Subcutaneous abdominal adipose tissue (tissue), 5 donors: ENCODE measurements at regions not wholly inside any gene's neighbourhood (a gene's known extent, or its start where the extent isn't known, plus 50 kb on each side); places are given as distances from the start of the nearest gene placed in this dataset.

Experiments used
- H3K27ac ChIP-seq: one replicate; pipeline ENCODE4 v1.7.0; 2013; ENCODE audit warnings: low read depth, mild to moderate bottlenecking, inconsistent platforms, low read length, moderate library complexity
- H3K27me3 ChIP-seq, 5 donors: one replicate each; pipeline ENCODE4 v1.7.0; 2013; ENCODE audit warnings: low read length in 5 of 5, inconsistent platforms in 1 of 5; ENCODE audit not compliant: control insufficient read depth in 5 of 5, insufficient read depth in 4 of 5
- H3K36me3 ChIP-seq, 5 donors: one replicate each; pipeline ENCODE4 v1.7.0; 2013; ENCODE audit warnings: low read length in 5 of 5; ENCODE audit not compliant: control insufficient read depth in 5 of 5, insufficient read depth in 5 of 5
- H3K4me1 ChIP-seq, 5 donors: one replicate each; pipeline ENCODE4 v1.7.0; 2013; ENCODE audit warnings: low read length in 5 of 5, mild to moderate bottlenecking in 3 of 5, moderate library complexity in 1 of 5; ENCODE audit not compliant: control insufficient read depth in 5 of 5, insufficient read depth in 5 of 5
- H3K4me3 ChIP-seq, 5 donors: one replicate each; pipeline ENCODE4 v1.7.0; 2013; ENCODE audit warnings: low read length in 5 of 5, low read depth in 1 of 5
- H3K9ac ChIP-seq, 5 donors: one replicate each; pipeline ENCODE4 v1.7.0; 2013; ENCODE audit warnings: low read length in 5 of 5, mild to moderate bottlenecking in 4 of 5, moderate library complexity in 3 of 5
- H3K9me3 ChIP-seq, 5 donors: one replicate each; pipeline ENCODE4 v1.7.0; 2013; ENCODE audit warnings: low read length in 5 of 5; ENCODE audit not compliant: control insufficient read depth in 5 of 5
- donor health status: healthy.
- donor health status: healthy.
- donor health status: healthy.
- donor health status: healthy.
- donor health status: healthy.

- H3K4me3 ChIP-seq, result no peak overlapping the region
- H3K9me3 ChIP-seq, result peaks cover 0 to 7% (median 0%) of the 10 kb centered on the region in 5 donors
- H3K9ac ChIP-seq, result no peak overlapping the region
- H3K36me3 ChIP-seq, result no peaks in the 10 kb centered on the region
- H3K27me3 ChIP-seq, result peaks cover 0 to 12% (median 3%) of the 10 kb centered on the region in 5 donors
- H3K4me1 ChIP-seq, result peaks cover 0 to 6% (median 0%) of the 10 kb centered on the region in 5 donors
- H3K27ac ChIP-seq, result no peak overlapping the region
These were observed 207.7 kb upstream of the GJB5 start for GRCh38 chr1:34547046-34547674.

GRCh38 chr1:34549199-34549598, 205.6 kb upstream of the GJB5 start:
- H3K9ac ChIP-seq, result no peak overlapping the region
- H3K36me3 ChIP-seq, result no peaks in the 10 kb centered on the region
- H3K27me3 ChIP-seq, result peaks cover 0 to 12% (median 3%) of the 10 kb centered on the region in 5 donors
- no peak overlapping the region for H3K27ac ChIP-seq
- H3K9me3 ChIP-seq, result peaks cover 0 to 7% (median 0%) of the 10 kb centered on the region in 5 donors
- peaks cover 0 to 6% (median 0%) of the 10 kb centered on the region in 5 donors for H3K4me1 ChIP-seq
- no peak overlapping the region for H3K4me3 ChIP-seq

- Histone ChIP-seq H3K9ac (no peak overlapping the region), H3K4me1 (no peaks in the 10 kb centered on the region), H3K36me3 (no peaks in the 10 kb centered on the region), H3K27ac (no peak overlapping the region), H3K9me3 (no peaks in the 10 kb centered on the region), H3K4me3 (no peak overlapping the region), H3K27me3 (peaks cover 0 to 9% (median 5%) of the 10 kb centered on the region in 5 donors)
These were observed 176.5 kb upstream of the GJB5 start for GRCh38 chr1:34578306-34578705.

- Histone ChIP-seq H3K4me3 (no peak overlapping the region), H3K9ac (no peak overlapping the region), H3K4me1 (no peaks in the 10 kb centered on the region), H3K9me3 (no peaks in the 10 kb centered on the region), H3K36me3 (no peaks in the 10 kb centered on the region), H3K27ac (no peak overlapping the region), H3K27me3 (peaks cover 0 to 6% (median 3%) of the 10 kb centered on the region in 5 donors)
These were observed 172.5 kb upstream of the GJB5 start for GRCh38 chr1:34582356-34582755.

GRCh38 chr1:34587761-34588160, 167.1 kb upstream of the GJB5 start:
- Histone ChIP-seq H3K4me3 (no peak overlapping the region), H3K4me1 (no peaks in the 10 kb centered on the region), H3K27me3 (peaks cover 0 to 8% (median 0%) of the 10 kb centered on the region in 5 donors), H3K9ac (no peak overlapping the region), H3K9me3 (no peaks in the 10 kb centered on the region), H3K36me3 (no peaks in the 10 kb centered on the region), H3K27ac (no peak overlapping the region)

GRCh38 chr1:34590211-34590623, 164.6 kb upstream of the GJB5 start:
- H3K9me3 ChIP-seq, result no peaks in the 10 kb centered on the region
- no peak overlapping the region for H3K4me3 ChIP-seq
- H3K27me3 ChIP-seq, result peaks cover 0 to 7% (median 0%) of the 10 kb centered on the region in 5 donors
- H3K27ac ChIP-seq, result no peak overlapping the region
- H3K4me1 ChIP-seq, result no peaks in the 10 kb centered on the region
- no peaks in the 10 kb centered on the region for H3K36me3 ChIP-seq
- H3K9ac ChIP-seq, result no peak overlapping the region

DNA sequence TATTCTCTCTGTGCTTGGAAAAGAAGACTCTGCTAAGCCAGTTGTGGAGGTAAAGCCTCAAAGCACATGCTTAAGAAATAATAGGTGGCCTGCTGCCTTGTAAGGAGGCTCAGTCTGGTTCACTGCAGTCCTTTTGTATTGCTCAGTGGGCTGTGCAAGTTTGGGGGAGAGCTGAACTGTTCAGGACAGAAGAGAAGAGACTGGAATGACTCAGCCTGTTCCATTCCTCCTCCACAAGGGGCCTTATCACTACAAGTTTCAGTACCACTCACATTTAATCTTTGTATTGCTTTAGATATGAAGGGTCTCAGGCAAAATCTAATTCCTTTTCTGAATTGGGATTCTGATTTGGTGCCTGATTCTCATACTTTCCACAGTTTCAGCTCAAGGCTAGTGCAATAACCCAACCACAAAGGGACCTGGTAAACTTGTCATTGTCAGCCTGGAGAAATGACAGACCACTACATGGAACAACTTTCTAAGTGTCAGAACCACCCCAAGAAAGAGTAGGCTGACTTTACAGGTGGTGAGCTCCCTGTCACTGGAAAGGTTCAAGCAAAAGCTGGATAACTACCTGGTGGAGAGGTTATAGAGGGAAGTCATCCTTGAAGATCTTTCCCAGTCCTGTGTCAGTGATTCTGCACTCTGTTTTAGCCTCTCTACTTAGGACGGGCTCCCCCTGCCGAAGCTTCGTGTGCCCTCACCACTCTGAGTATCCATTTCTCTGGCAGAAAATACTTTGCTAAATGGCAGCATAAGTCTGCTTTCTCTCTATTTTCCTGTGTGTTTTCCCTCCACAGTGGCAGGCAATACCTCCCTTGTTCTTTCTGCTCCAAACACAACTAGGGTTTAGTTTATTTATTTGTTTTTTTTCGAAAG, 162.9 kb upstream of the GJB5 start:
- H3K9me3 ChIP-seq, result no peaks in the 10 kb centered on the region
- H3K4me3 ChIP-seq, result no peak overlapping the region
- H3K27ac ChIP-seq, result no peak overlapping the region
- H3K4me1 ChIP-seq, result no peaks in the 10 kb centered on the region
- no peaks in the 10 kb centered on the region for H3K36me3 ChIP-seq
- no peak overlapping the region for H3K9ac ChIP-seq
- peaks cover 0 to 7% (median 0%) of the 10 kb centered on the region in 5 donors for H3K27me3 ChIP-seq

- Histone ChIP-seq H3K36me3 (no peaks in the 10 kb centered on the region), H3K4me1 (peaks cover 0 to 6% (median 3%) of the 10 kb centered on the region in 5 donors), H3K4me3 (no peak overlapping the region), H3K27me3 (peaks cover 0 to 6% (median 3%) of the 10 kb centered on the region in 5 donors), H3K9me3 (no peaks in the 10 kb centered on the region), H3K9ac (no peak overlapping the region), H3K27ac (no peak overlapping the region)
These were observed 156.9 kb upstream of the GJB5 start for GRCh38 chr1:34597877-34598514.

GRCh38 chr1:34602907-34603306, 151.9 kb upstream of the GJB5 start:
- H3K9ac ChIP-seq, result no peak overlapping the region
- H3K4me1 ChIP-seq, result peaks cover 0 to 2% (median 0%) of the 10 kb centered on the region in 5 donors
- H3K27me3 ChIP-seq, result peaks cover 3 to 12% (median 5%) of the 10 kb centered on the region in 5 donors
- no peak overlapping the region for H3K4me3 ChIP-seq
- H3K27ac ChIP-seq, result no peak overlapping the region
- H3K9me3 ChIP-seq, result no peaks in the 10 kb centered on the region
- no peaks in the 10 kb centered on the region for H3K36me3 ChIP-seq

DNA sequence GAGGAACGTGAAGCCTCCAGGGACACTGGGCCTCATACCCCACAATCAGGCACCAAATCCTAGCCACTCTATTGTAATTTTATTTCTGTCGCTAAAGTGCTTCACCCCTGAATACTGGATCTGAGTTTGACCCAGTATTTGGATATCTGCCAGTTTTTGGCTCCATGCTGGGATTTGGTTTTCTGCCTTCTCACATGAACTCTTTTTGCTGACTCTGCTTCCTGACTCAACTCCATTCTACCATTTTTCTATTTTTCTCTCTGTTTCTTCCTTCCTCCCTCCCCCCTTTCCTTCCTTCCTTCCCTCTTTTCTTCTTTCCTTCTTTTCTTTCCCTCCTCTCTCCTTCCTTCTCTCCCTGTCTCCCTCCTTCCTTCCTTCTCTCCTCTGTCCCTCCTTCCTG, 151.3 kb upstream of the GJB5 start:
- H3K4me1 ChIP-seq, result no peaks in the 10 kb centered on the region
- H3K27ac ChIP-seq, result no peak overlapping the region
- no peak overlapping the region for H3K9ac ChIP-seq
- peaks cover 3 to 16% (median 7%) of the 10 kb centered on the region in 5 donors for H3K27me3 ChIP-seq
- no peaks in the 10 kb centered on the region for H3K36me3 ChIP-seq
- H3K9me3 ChIP-seq, result no peaks in the 10 kb centered on the region
- H3K4me3 ChIP-seq, result no peak overlapping the region
